CD1c-positive myeloid dendritic cell (primary cell): ENCODE measurements at regions not wholly inside any gene's neighbourhood (a gene's known extent, or its start where the extent isn't known, plus 50 kb on each side); places are given as distances from the start of the nearest gene placed in this dataset.

Experiments
- DNase-seq: peaks from one replicate; pipeline ENCODE4 v3.0.0-alpha.2; 2016; ENCODE audit errors: extremely low spot score

- DNase-seq, result no peak
These were observed 52.0 kb downstream of the MAGEF1 start for GRCh38 chr3:184659797-184660301.

GRCh38 chr3:184658223-184658928, 53.5 kb downstream of the MAGEF1 start:
- DNase-seq, result peak; percentile 37

GRCh38 chr3:184656829-184657681, 54.8 kb downstream of the MAGEF1 start:
- no peak for DNase-seq

GRCh38 chr3:184656458-184656828, 55.4 kb downstream of the MAGEF1 start:
- DNase-seq, result no peak

- DNase-seq, result no peak
These were observed 56.3 kb downstream of the MAGEF1 start for GRCh38 chr3:184655597-184655996.

GRCh38 chr3:184654375-184654774, 57.5 kb downstream of the MAGEF1 start:
- DNase-seq, result no peak

GRCh38 chr3:184652465-184652864, 59.4 kb downstream of the MAGEF1 start:
- peak; percentile 17 for DNase-seq

GRCh38 chr3:184651904-184652303, 60.0 kb downstream of the MAGEF1 start:
- no peak for DNase-seq

GRCh38 chr3:184648636-184649035, 63.2 kb downstream of the MAGEF1 start:
- DNase-seq, result no peak

GRCh38 chr3:184647405-184647936, 64.4 kb downstream of the MAGEF1 start:
- DNase-seq, result no peak

- no peak for DNase-seq
These were observed 66.5 kb downstream of the MAGEF1 start for GRCh38 chr3:184645336-184645735.

- no peak for DNase-seq
These were observed 68.4 kb downstream of the MAGEF1 start for GRCh38 chr3:184643442-184643841.

- DNase-seq, result no peak
These were observed 69.1 kb downstream of the MAGEF1 start for GRCh38 chr3:184642631-184643285.

- DNase-seq, result no peak
These were observed 70.4 kb downstream of the MAGEF1 start for GRCh38 chr3:184641430-184641829.

- DNase-seq, result no peak
These were observed 72.5 kb downstream of the MAGEF1 start for GRCh38 chr3:184639351-184639750.

GRCh38 chr3:184637705-184638104, 74.2 kb downstream of the MAGEF1 start:
- DNase-seq, result peak; percentile 64

- DNase-seq, result no peak
These were observed 75.0 kb downstream of the MAGEF1 start for GRCh38 chr3:184636741-184637316.

- no peak for DNase-seq
These were observed 74.2 kb downstream of the EPHB3 start for GRCh38 chr3:184635774-184636173.

GRCh38 chr3:184635126-184635525, 73.5 kb downstream of the EPHB3 start:
- no peak for DNase-seq

- no peak for DNase-seq
These were observed 71.6 kb downstream of the EPHB3 start for GRCh38 chr3:184633237-184633579.

GRCh38 chr3:184632551-184633236, 71.1 kb downstream of the EPHB3 start:
- DNase-seq, result no peak
